ENCODE measurements at regions not wholly inside any gene's neighbourhood (a gene's known extent, or its start where the extent isn't known, plus 50 kb on each side); places are given as distances from the start of the nearest gene placed in this dataset.

GRCh38 chr7:68680235-68680872, 917.9 kb upstream of the AUTS2 start:
- no peaks in the 10 kb centered on the region for H3K9me3 ChIP-seq (ENCODE audit: control insufficient read depth, low read length)
- no peaks in the 10 kb centered on the region for H3K79me1 ChIP-seq (replicated peaks; ENCODE audit: low read length, poor library complexity, severe bottlenecking)
- no peaks in the 10 kb centered on the region for H3K4me1 ChIP-seq (ENCODE audit: control insufficient read depth, insufficient read depth, low read depth, low read length)
- no peak overlapping the region for H4K91ac ChIP-seq (ENCODE audit: low read length)
- no peak overlapping the region for H2BK5ac ChIP-seq (ENCODE audit: low read depth, low read length, poor library complexity, severe bottlenecking)
- peaks cover 0 to 4% of the 10 kb centered on the region in 2 experiments for H3K27me3 ChIP-seq (ENCODE audit: control insufficient read depth in 1 of 2, insufficient read depth in 1 of 2, low read length in 2 of 2)
- no peak overlapping the region for H3K23ac ChIP-seq (ENCODE audit: low read length in 2 of 2)
- H2AK5ac ChIP-seq (ENCODE audit: low read length, severe bottlenecking), result no peak overlapping the region
- H4K8ac ChIP-seq (ENCODE audit: low read length), result no peak overlapping the region
- no peak overlapping the region for H3K27ac ChIP-seq (ENCODE audit: low read length, poor library complexity, severe bottlenecking)
- H3K4ac ChIP-seq (ENCODE audit: low read depth in 1 of 2, low read length in 2 of 2), result no peak overlapping the region
- H2BK15ac ChIP-seq (ENCODE audit: low read depth, poor library complexity, severe bottlenecking), result no peak overlapping the region
- no peak overlapping the region for H3K18ac ChIP-seq (ENCODE audit: low read depth in 1 of 2, low read length in 2 of 2)
- no peak overlapping the region for H3K4me2 ChIP-seq (ENCODE audit: low read length, poor library complexity, severe bottlenecking)
- H3K36me3 ChIP-seq (ENCODE audit: control insufficient read depth in 1 of 2, insufficient read depth in 2 of 2, low read depth in 1 of 2, low read length in 2 of 2), result no peaks in the 10 kb centered on the region
- H3K14ac ChIP-seq (ENCODE audit: low read length in 2 of 2), result no peak overlapping the region
- no peak overlapping the region for H3K4me3 ChIP-seq (ENCODE audit: insufficient read depth in 1 of 2, low read depth in 1 of 2, low read length in 2 of 2)
- H2AFZ ChIP-seq (ENCODE audit: low read depth, low read length), result no peak overlapping the region
- WGBS, result 90% methylated on average over 1 of the region's 1 CpG
- H3K9ac ChIP-seq (ENCODE audit: low read length), result no peak overlapping the region
- no peak overlapping the region for H2BK120ac ChIP-seq (ENCODE audit: low read depth, low read length)
- DNase-seq, result no peak
- H2BK12ac ChIP-seq (ENCODE audit: low read length in 2 of 2), result no peak overlapping the region

GRCh38 chr7:68682910-68683309, 915.4 kb upstream of the AUTS2 start:
- no peak overlapping the region for H2AK5ac ChIP-seq (ENCODE audit: low read length, severe bottlenecking)

GRCh38 chr7:68684246-68684839, 913.9 kb upstream of the AUTS2 start:
- H3K36me3 ChIP-seq (ENCODE audit: control insufficient read depth in 1 of 2, insufficient read depth in 2 of 2, low read depth in 1 of 2, low read length in 2 of 2), result no peaks in the 10 kb centered on the region
- H2BK5ac ChIP-seq (ENCODE audit: low read depth, low read length, poor library complexity, severe bottlenecking), result no peak overlapping the region
- no peak overlapping the region for H3K27ac ChIP-seq (ENCODE audit: low read length, poor library complexity, severe bottlenecking)
- H3K4me2 ChIP-seq (ENCODE audit: low read length, poor library complexity, severe bottlenecking), result no peak overlapping the region
- DNase-seq, result no peak
- H4K91ac ChIP-seq (ENCODE audit: low read length), result no peak overlapping the region
- no peak overlapping the region for H2AFZ ChIP-seq (ENCODE audit: low read depth, low read length)
- H3K18ac ChIP-seq (ENCODE audit: low read depth in 1 of 2, low read length in 2 of 2), result no peak overlapping the region
- no peaks in the 10 kb centered on the region for H3K4me1 ChIP-seq (ENCODE audit: control insufficient read depth, insufficient read depth, low read depth, low read length)
- no peaks in the 10 kb centered on the region for H3K9me3 ChIP-seq (ENCODE audit: control insufficient read depth, low read length)
- no peak overlapping the region for H3K4me3 ChIP-seq (ENCODE audit: insufficient read depth in 1 of 2, low read depth in 1 of 2, low read length in 2 of 2)
- no peak overlapping the region for H3K4ac ChIP-seq (ENCODE audit: low read depth in 1 of 2, low read length in 2 of 2)
- peaks cover 0 to 14% of the 10 kb centered on the region in 2 experiments for H3K27me3 ChIP-seq (ENCODE audit: control insufficient read depth in 1 of 2, insufficient read depth in 1 of 2, low read length in 2 of 2)
- H3K14ac ChIP-seq (ENCODE audit: low read length in 2 of 2), result no peak overlapping the region
- H2BK120ac ChIP-seq (ENCODE audit: low read depth, low read length), result no peak overlapping the region
- H3K9ac ChIP-seq (ENCODE audit: low read length), result no peak overlapping the region
- 80% methylated on average over 8 of the region's 8 CpGs for WGBS
- H3K23ac ChIP-seq (ENCODE audit: low read length in 2 of 2), result no peak overlapping the region
- H2AK5ac ChIP-seq (ENCODE audit: low read length, severe bottlenecking), result no peak overlapping the region
- H4K8ac ChIP-seq (ENCODE audit: low read length), result no peak overlapping the region
- no peak overlapping the region for H2BK12ac ChIP-seq (ENCODE audit: low read length in 2 of 2)
- H3K79me1 ChIP-seq (replicated peaks; ENCODE audit: low read length, poor library complexity, severe bottlenecking), result no peaks in the 10 kb centered on the region
- no peak overlapping the region for H2BK15ac ChIP-seq (ENCODE audit: low read depth, poor library complexity, severe bottlenecking)

More at GRCh38 chr7:68682910-68683309, 915.4 kb upstream of the AUTS2 start:
- H3K27me3 ChIP-seq (ENCODE audit: control insufficient read depth in 1 of 2, insufficient read depth in 1 of 2, low read length in 2 of 2), result peaks cover 0 to 10% of the 10 kb centered on the region in 2 experiments
- no peak overlapping the region for H2BK15ac ChIP-seq (ENCODE audit: low read depth, poor library complexity, severe bottlenecking)
- no peak overlapping the region for H3K18ac ChIP-seq (ENCODE audit: low read depth in 1 of 2, low read length in 2 of 2)
- no peaks in the 10 kb centered on the region for H3K36me3 ChIP-seq (ENCODE audit: control insufficient read depth in 1 of 2, insufficient read depth in 2 of 2, low read depth in 1 of 2, low read length in 2 of 2)
- no peak overlapping the region for H2AFZ ChIP-seq (ENCODE audit: low read depth, low read length)
- no peak overlapping the region for H3K14ac ChIP-seq (ENCODE audit: low read length in 2 of 2)
- H4K8ac ChIP-seq (ENCODE audit: low read length), result no peak overlapping the region
- no peak overlapping the region for H3K23ac ChIP-seq (ENCODE audit: low read length in 2 of 2)
- H2BK5ac ChIP-seq (ENCODE audit: low read depth, low read length, poor library complexity, severe bottlenecking), result no peak overlapping the region
- H3K79me1 ChIP-seq (replicated peaks; ENCODE audit: low read length, poor library complexity, severe bottlenecking), result no peaks in the 10 kb centered on the region
- 27% methylated on average over 3 of the region's 5 CpGs for WGBS
- H3K27ac ChIP-seq (ENCODE audit: low read length, poor library complexity, severe bottlenecking), result no peak overlapping the region
- no peak overlapping the region for H3K4ac ChIP-seq (ENCODE audit: low read depth in 1 of 2, low read length in 2 of 2)
- H3K4me1 ChIP-seq (ENCODE audit: control insufficient read depth, insufficient read depth, low read depth, low read length), result no peaks in the 10 kb centered on the region
- H3K9ac ChIP-seq (ENCODE audit: low read length), result no peak overlapping the region
- no peak overlapping the region for H3K4me2 ChIP-seq (ENCODE audit: low read length, poor library complexity, severe bottlenecking)
- H2BK12ac ChIP-seq (ENCODE audit: low read length in 2 of 2), result no peak overlapping the region
- no peak overlapping the region for H3K4me3 ChIP-seq (ENCODE audit: insufficient read depth in 1 of 2, low read depth in 1 of 2, low read length in 2 of 2)
- H2BK120ac ChIP-seq (ENCODE audit: low read depth, low read length), result no peak overlapping the region
- H4K91ac ChIP-seq (ENCODE audit: low read length), result no peak overlapping the region
- H3K9me3 ChIP-seq (ENCODE audit: control insufficient read depth, low read length), result no peaks in the 10 kb centered on the region
- no peak for DNase-seq

GRCh38 chr7:68684996-68685395, 913.3 kb upstream of the AUTS2 start:
- Histone ChIP-seq H3K9ac (ENCODE audit: low read length) (no peak overlapping the region), H3K9me3 (ENCODE audit: control insufficient read depth, low read length) (no peaks in the 10 kb centered on the region), H3K4me3 (ENCODE audit: insufficient read depth in 1 of 2, low read depth in 1 of 2, low read length in 2 of 2) (no peak overlapping the region), H2AFZ (ENCODE audit: low read depth, low read length) (no peak overlapping the region), H2BK120ac (ENCODE audit: low read depth, low read length) (no peak overlapping the region), H2BK5ac (ENCODE audit: low read depth, low read length, poor library complexity, severe bottlenecking) (no peak overlapping the region), H3K14ac (ENCODE audit: low read length in 2 of 2) (no peak overlapping the region), H2BK15ac (ENCODE audit: low read depth, poor library complexity, severe bottlenecking) (no peak overlapping the region), H2AK5ac (ENCODE audit: low read length, severe bottlenecking) (no peak overlapping the region), H3K27me3 (ENCODE audit: control insufficient read depth in 1 of 2, insufficient read depth in 1 of 2, low read length in 2 of 2) (peaks cover 0 to 12% of the 10 kb centered on the region in 2 experiments), H3K4me1 (ENCODE audit: control insufficient read depth, insufficient read depth, low read depth, low read length) (no peaks in the 10 kb centered on the region), H4K8ac (ENCODE audit: low read length) (no peak overlapping the region), H3K27ac (ENCODE audit: low read length, poor library complexity, severe bottlenecking) (no peak overlapping the region), H3K23ac (ENCODE audit: low read length in 2 of 2) (no peak overlapping the region), H2BK12ac (ENCODE audit: low read length in 2 of 2) (no peak overlapping the region), H3K18ac (ENCODE audit: low read depth in 1 of 2, low read length in 2 of 2) (no peak overlapping the region), H4K91ac (ENCODE audit: low read length) (no peak overlapping the region), H3K79me1 (replicated peaks; ENCODE audit: low read length, poor library complexity, severe bottlenecking) (no peaks in the 10 kb centered on the region), H3K4me2 (ENCODE audit: low read length, poor library complexity, severe bottlenecking) (no peak overlapping the region), H3K4ac (ENCODE audit: low read depth in 1 of 2, low read length in 2 of 2) (no peak overlapping the region), H3K36me3 (ENCODE audit: control insufficient read depth in 1 of 2, insufficient read depth in 2 of 2, low read depth in 1 of 2, low read length in 2 of 2) (no peaks in the 10 kb centered on the region)
- no peak for DNase-seq
- 85% methylated on average over 7 of the region's 7 CpGs for WGBS
